ENCODE measurements at regions not wholly inside any gene's neighbourhood (a gene's known extent, or its start where the extent isn't known, plus 50 kb on each side); places are given as distances from the start of the nearest gene placed in this dataset.

GRCh38 chr2:183390109-183390508 lies 265.9 kb downstream of the NUP35 start:
- Histone ChIP-seq H3K9me3 (peaks cover 4% of the 10 kb centered on the region), H3K4me3 (no peak overlapping the region), H3K36me3 (no peaks in the 10 kb centered on the region), H3K4me1 (ENCODE audit: control insufficient read depth in 1 of 2, low read depth in 2 of 2) (no peaks in the 10 kb centered on the region), H3K27ac (no peak overlapping the region), H3K27me3 (replicated peaks; ENCODE audit: insufficient read depth) (no peaks in the 10 kb centered on the region)
- ATAC-seq (ENCODE audit: insufficient number of reproducible peaks, low FRiP score, low read depth), result no peak
- TF ChIP-seq CTCF (IDR thresholded peaks at IDR 0.05), result no peak
- no peak for DNase-seq (ENCODE audit: low spot score)

GRCh38 chr2:183404392-183404791 lies 280.1 kb downstream of the NUP35 start:
- H3K27me3 ChIP-seq (replicated peaks; ENCODE audit: insufficient read depth), result no peaks in the 10 kb centered on the region
- no peak for ATAC-seq (ENCODE audit: insufficient number of reproducible peaks, low FRiP score, low read depth)
- no peak for TF ChIP-seq CTCF (IDR thresholded peaks at IDR 0.05)

GRCh38 chr2:183408562-183408961 lies 284.3 kb downstream of the NUP35 start:
- Histone ChIP-seq H3K27ac (no peak overlapping the region), H3K4me3 (no peak overlapping the region), H3K27me3 (replicated peaks; ENCODE audit: insufficient read depth) (no peaks in the 10 kb centered on the region), H3K36me3 (no peaks in the 10 kb centered on the region), H3K4me1 (ENCODE audit: control insufficient read depth in 1 of 2, low read depth in 2 of 2) (no peaks in the 10 kb centered on the region), H3K9me3 (peaks cover 6% of the 10 kb centered on the region)
- DNase-seq (ENCODE audit: low spot score) (no peak), ATAC-seq (ENCODE audit: insufficient number of reproducible peaks, low FRiP score, low read depth) (no peak)
- no peak for TF ChIP-seq CTCF (IDR thresholded peaks at IDR 0.05)

More at GRCh38 chr2:183404392-183404791, 280.1 kb downstream of the NUP35 start:
- H3K4me1 ChIP-seq (ENCODE audit: control insufficient read depth in 1 of 2, low read depth in 2 of 2), result no peaks in the 10 kb centered on the region
- no peak for DNase-seq (ENCODE audit: low spot score)
- peaks cover 6% of the 10 kb centered on the region for H3K9me3 ChIP-seq
- no peaks in the 10 kb centered on the region for H3K36me3 ChIP-seq
- no peak overlapping the region for H3K27ac ChIP-seq
- no peak overlapping the region for H3K4me3 ChIP-seq

GRCh38 chr2:183409662-183410061 lies 285.4 kb downstream of the NUP35 start:
- H3K27ac ChIP-seq, result no peak overlapping the region
- ATAC-seq (ENCODE audit: insufficient number of reproducible peaks, low FRiP score, low read depth) (no peak), DNase-seq (ENCODE audit: low spot score) (no peak)
- H3K36me3 ChIP-seq, result no peaks in the 10 kb centered on the region
- no peaks in the 10 kb centered on the region for H3K27me3 ChIP-seq (replicated peaks; ENCODE audit: insufficient read depth)
- TF ChIP-seq CTCF (IDR thresholded peaks at IDR 0.05), result no peak
- H3K9me3 ChIP-seq, result no peaks in the 10 kb centered on the region
- no peak overlapping the region for H3K4me3 ChIP-seq
- no peaks in the 10 kb centered on the region for H3K4me1 ChIP-seq (ENCODE audit: control insufficient read depth in 1 of 2, low read depth in 2 of 2)

GRCh38 chr2:183416753-183417152 lies 292.5 kb downstream of the NUP35 start:
- TF ChIP-seq CTCF (IDR thresholded peaks at IDR 0.05), result no peak
- H3K36me3 ChIP-seq, result no peaks in the 10 kb centered on the region
- ATAC-seq (ENCODE audit: insufficient number of reproducible peaks, low FRiP score, low read depth) (no peak), DNase-seq (ENCODE audit: low spot score) (no peak)
- H3K27ac ChIP-seq, result no peak overlapping the region
- no peaks in the 10 kb centered on the region for H3K9me3 ChIP-seq
- no peaks in the 10 kb centered on the region for H3K27me3 ChIP-seq (replicated peaks; ENCODE audit: insufficient read depth)
- H3K4me1 ChIP-seq (ENCODE audit: control insufficient read depth in 1 of 2, low read depth in 2 of 2), result no peaks in the 10 kb centered on the region
- no peak overlapping the region for H3K4me3 ChIP-seq
